Activated naive CD4-positive, alpha-beta T cell treated with anti-CD3 and anti-CD28 coated beads, Interleukin-2, amount 50 U/mL, for 24 hours (primary cell): ENCODE measurements at regions not wholly inside any gene's neighbourhood (a gene's known extent, or its start where the extent isn't known, plus 50 kb on each side); places are given as distances from the start of the nearest gene placed in this dataset.
"Not testable (repeated sequence)": the region's sequence is repeated elsewhere in the genome, so short reads cannot be mapped to it uniquely, and the experiment has no call there.

ENCODE experiments used
- H3K27ac Mint-ChIP-seq: one replicate; pipeline ENCODE4 v1.8.0; 2021; ENCODE audit warnings: mild to moderate bottlenecking, mixed read lengths
- H3K27me3 Mint-ChIP-seq: one replicate; pipeline ENCODE4 v1.8.0; 2021; ENCODE audit warnings: mixed read lengths
- H3K36me3 Mint-ChIP-seq: one replicate; pipeline ENCODE4 v1.8.0; 2021; ENCODE audit warnings: mixed read lengths
- H3K4me1 Mint-ChIP-seq: one replicate; pipeline ENCODE4 v1.8.0; 2021; ENCODE audit warnings: mixed read lengths
- H3K4me3 Mint-ChIP-seq: one replicate; pipeline ENCODE4 v1.8.0; 2021; ENCODE audit warnings: mild to moderate bottlenecking, mixed read lengths
- H3K9me3 Mint-ChIP-seq: one replicate; pipeline ENCODE4 v1.8.0; 2021; ENCODE audit warnings: mixed read lengths

DNA sequence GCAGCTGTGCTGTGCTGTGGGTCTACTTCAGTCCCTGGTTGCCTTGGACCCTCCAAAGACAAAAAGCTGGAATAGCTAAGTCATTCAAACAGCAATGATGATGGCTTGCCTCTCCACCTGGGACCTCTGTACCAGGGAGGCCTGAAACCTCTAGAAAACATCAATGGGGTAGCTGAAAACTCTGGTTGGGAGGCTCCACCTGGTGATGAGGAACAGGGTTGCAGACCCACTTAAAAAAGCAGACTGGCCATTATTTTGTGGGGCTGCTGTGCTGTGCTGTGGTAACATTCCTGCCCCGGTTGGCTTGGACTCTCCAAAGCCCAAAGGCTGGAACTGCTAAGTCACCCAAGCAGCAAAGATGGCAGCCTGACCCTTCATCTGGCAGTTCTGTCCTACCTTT, 839.3 kb upstream of the ARRDC3 start:
- no peaks in the 10 kb centered on the region for H3K36me3 Mint-ChIP-seq
- H3K4me3 Mint-ChIP-seq = no peak overlapping the region
- peaks cover 10% of the 10 kb centered on the region for H3K9me3 Mint-ChIP-seq
- no peak overlapping the region for H3K27ac Mint-ChIP-seq
- no peaks in the 10 kb centered on the region for H3K4me1 Mint-ChIP-seq
- no peaks in the 10 kb centered on the region for H3K27me3 Mint-ChIP-seq

DNA sequence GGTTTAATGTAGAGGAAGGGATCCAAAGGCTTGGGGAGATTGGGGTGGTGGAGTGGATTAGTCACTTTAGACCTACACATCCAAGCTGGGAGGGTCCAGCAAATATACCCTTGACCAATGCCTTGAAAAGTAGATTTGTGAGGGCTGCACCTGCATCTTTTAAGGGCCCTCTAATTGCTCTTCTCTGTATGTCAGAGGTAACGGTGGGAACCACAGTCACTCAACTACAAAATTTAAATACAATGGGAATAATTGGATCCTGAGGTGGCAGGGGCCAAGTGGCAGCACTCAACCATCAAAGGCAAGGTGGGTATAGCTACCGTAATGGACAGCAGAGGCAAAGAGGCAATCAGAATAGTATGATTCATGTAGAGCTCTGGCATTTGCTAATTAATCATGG, 833.7 kb upstream of the ARRDC3 start:
- H3K27ac Mint-ChIP-seq, H3K27me3 Mint-ChIP-seq, H3K36me3 Mint-ChIP-seq, H3K4me3 Mint-ChIP-seq, H3K4me1 Mint-ChIP-seq: not testable (repeated sequence)
- H3K9me3 Mint-ChIP-seq = peaks cover 13% of the 10 kb centered on the region

GRCh38 chr5:92215116-92215515, 832.0 kb upstream of the ARRDC3 start:
- no peaks in the 10 kb centered on the region for H3K36me3 Mint-ChIP-seq
- H3K4me1 Mint-ChIP-seq = no peaks in the 10 kb centered on the region
- H3K9me3 Mint-ChIP-seq = peaks cover 13% of the 10 kb centered on the region
- no peak overlapping the region for H3K4me3 Mint-ChIP-seq
- H3K27ac Mint-ChIP-seq = no peak overlapping the region
- H3K27me3 Mint-ChIP-seq = no peaks in the 10 kb centered on the region

- no peak overlapping the region for H3K4me3 Mint-ChIP-seq
- H3K36me3 Mint-ChIP-seq = no peaks in the 10 kb centered on the region
- H3K9me3 Mint-ChIP-seq = peaks cover 10% of the 10 kb centered on the region
- H3K4me1 Mint-ChIP-seq = no peaks in the 10 kb centered on the region
- no peaks in the 10 kb centered on the region for H3K27me3 Mint-ChIP-seq
- no peak overlapping the region for H3K27ac Mint-ChIP-seq
These were observed 825.1 kb upstream of the ARRDC3 start for GRCh38 chr5:92208265-92208664.

DNA sequence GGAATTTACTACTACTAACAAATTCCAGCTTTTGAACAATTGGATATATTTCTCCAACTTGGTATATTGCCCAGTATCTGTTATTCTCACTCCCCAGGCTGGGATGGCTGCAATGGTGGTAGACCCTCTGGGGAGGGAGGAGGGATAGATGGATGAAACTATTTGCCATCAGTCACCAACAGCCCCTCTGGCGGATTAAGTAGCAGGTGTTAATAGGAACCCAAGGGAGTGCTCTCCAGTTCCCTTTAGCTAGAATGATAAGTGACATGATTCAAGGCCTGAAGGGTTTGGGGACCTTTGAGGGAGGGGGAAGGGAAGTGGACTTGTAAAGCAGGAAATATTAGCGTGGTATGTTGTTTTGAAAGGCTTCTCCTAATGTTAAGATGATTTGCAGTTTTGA, 824.0 kb upstream of the ARRDC3 start:
- Mint-ChIP-seq H3K4me3 (no peak overlapping the region), H3K27me3 (no peaks in the 10 kb centered on the region), H3K36me3 (no peaks in the 10 kb centered on the region), H3K27ac (no peak overlapping the region), H3K4me1 (no peaks in the 10 kb centered on the region), H3K9me3 (peaks cover 10% of the 10 kb centered on the region)

DNA sequence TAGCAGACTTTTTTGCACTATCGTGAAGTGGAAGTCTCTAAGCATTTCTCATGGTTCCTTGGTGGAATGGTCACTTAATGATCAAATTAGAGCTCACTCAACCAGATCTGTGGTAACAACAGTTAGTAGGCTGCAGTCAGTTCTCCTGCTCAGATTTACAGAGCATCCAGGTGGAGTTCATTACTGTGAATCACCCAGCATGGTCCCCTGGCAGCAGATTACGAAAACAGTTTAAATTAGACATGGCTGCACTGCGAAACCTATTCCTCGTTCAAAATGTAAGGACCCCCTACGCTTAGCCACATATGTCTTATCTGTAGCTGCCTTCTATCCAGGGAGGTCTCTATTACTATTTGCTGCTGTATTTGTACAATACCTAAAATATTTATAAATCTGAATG, 823.6 kb upstream of the ARRDC3 start:
- no peak overlapping the region for H3K27ac Mint-ChIP-seq
- no peaks in the 10 kb centered on the region for H3K27me3 Mint-ChIP-seq
- H3K4me1 Mint-ChIP-seq = no peaks in the 10 kb centered on the region
- no peaks in the 10 kb centered on the region for H3K36me3 Mint-ChIP-seq
- no peak overlapping the region for H3K4me3 Mint-ChIP-seq
- H3K9me3 Mint-ChIP-seq = peaks cover 10% of the 10 kb centered on the region

DNA sequence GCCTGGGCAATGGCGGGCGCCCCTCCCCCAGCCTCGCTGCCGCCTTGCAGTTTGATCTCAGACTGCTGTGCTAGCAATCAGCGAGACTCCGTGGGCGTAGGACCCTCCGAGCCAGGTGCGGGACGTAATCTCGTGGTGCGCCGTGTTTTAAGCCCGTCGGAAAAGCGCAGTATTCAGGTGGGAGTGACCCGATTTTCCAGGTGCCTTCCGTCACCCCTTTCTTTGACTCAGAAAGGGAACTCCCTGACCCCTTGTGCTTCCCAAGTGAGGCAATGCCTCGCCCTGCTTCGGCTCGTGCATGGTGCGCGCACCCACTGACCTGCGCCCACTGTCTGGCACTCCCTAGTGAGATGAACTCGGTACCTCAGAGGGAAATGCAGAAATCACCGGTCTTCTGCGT, 815.9 kb upstream of the ARRDC3 start:
- H3K36me3 Mint-ChIP-seq, H3K4me3 Mint-ChIP-seq, H3K27me3 Mint-ChIP-seq, H3K27ac Mint-ChIP-seq, H3K9me3 Mint-ChIP-seq, H3K4me1 Mint-ChIP-seq: not testable (repeated sequence)

DNA sequence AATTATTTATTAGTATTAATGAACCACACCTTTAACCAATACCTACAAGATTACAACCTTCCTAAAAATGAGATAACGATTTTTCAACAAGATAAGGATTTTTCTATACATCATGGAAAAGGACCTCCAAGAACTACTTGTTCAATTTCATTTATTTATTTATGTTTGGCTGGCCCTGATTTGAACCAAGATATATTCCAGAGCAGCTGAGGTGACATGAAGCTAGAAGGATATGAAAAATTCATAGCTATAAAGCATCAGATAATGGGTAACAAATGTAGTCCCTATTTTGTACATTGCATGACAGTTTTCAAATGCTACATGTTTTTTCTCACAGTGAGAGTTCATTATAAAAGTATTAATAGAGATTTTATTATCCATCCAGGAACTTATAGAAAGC, 798.5 kb upstream of the ARRDC3 start:
- Mint-ChIP-seq H3K27me3 (no peaks in the 10 kb centered on the region), H3K9me3 (no peaks in the 10 kb centered on the region), H3K4me3 (no peak overlapping the region)

DNA sequence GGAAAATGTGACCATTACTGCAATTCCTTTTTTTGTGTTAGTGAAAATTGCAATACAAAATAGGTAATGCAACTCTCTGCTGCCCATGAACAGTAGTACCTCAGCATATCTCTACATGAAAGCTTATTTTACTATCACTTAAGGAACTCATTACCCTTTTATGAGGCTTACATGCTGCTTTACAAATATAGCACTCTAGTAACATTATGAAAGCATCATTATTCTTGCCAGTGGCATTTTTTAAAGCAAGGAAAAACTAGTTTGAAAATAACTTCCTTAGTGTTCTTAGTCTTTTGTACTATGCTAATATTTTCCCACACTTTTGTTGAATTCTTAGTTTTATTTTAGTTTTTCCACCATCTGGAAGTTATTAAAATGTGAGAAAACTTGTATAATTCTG, 797.3 kb upstream of the ARRDC3 start:
- Mint-ChIP-seq H3K9me3 (no peaks in the 10 kb centered on the region), H3K36me3 (no peaks in the 10 kb centered on the region), H3K4me1 (no peaks in the 10 kb centered on the region), H3K4me3 (no peak overlapping the region), H3K27me3 (no peaks in the 10 kb centered on the region), H3K27ac (no peak overlapping the region)

More for the DNA sequence above, 798.5 kb upstream of the ARRDC3 start:
- Mint-ChIP-seq H3K4me1 (no peaks in the 10 kb centered on the region), H3K27ac (no peak overlapping the region), H3K36me3 (no peaks in the 10 kb centered on the region)

DNA sequence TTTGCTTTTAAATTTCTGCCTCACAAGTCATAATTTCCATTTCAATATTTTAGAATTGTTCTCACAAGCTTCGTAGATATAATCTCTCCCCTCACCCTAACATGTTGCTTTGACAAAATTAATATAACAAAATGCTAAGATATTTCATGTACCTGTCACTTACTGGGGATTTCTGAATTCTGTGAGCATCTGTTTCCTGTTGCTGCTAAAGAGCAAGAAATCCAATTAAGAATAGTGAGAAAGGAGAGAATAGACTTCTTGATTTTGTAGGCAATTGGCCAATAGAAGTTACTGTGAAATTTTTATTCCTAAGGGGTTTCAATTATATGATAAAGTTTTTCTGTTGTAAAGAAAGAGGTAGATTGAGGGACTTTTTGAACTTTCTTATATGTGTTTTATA, 796.5 kb upstream of the ARRDC3 start:
- no peaks in the 10 kb centered on the region for H3K4me1 Mint-ChIP-seq
- H3K4me3 Mint-ChIP-seq = no peak overlapping the region
- no peak overlapping the region for H3K27ac Mint-ChIP-seq
- no peaks in the 10 kb centered on the region for H3K27me3 Mint-ChIP-seq
- H3K36me3 Mint-ChIP-seq = no peaks in the 10 kb centered on the region
- peaks cover 1% of the 10 kb centered on the region for H3K9me3 Mint-ChIP-seq

DNA sequence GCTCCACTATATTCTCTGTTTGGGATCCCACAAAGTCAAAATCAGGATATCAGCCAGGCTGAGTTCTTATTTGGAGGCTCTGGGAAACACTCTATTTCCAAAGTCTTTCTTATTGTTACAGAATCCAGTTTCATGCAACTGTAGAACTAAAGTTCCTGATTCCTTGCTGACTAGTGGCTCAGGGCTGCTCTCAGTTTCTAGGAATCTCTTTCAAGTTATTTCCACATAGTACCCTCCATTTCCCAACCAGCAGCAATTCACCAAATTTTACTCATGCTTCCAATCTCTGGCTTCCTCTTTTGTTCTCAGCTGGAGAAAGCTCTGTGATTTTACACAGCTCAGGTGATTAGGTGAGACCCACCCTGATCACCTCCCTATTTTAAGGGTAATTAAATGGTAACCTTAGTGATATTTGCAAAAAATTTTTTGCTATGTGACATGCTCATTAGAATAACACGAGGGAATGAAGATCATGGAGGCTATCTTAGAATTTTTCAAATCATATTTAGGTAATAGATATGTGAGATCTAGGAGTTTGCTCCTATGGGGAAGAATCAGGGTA, 794.9 kb upstream of the ARRDC3 start:
- no peaks in the 10 kb centered on the region for H3K27me3 Mint-ChIP-seq

DNA sequence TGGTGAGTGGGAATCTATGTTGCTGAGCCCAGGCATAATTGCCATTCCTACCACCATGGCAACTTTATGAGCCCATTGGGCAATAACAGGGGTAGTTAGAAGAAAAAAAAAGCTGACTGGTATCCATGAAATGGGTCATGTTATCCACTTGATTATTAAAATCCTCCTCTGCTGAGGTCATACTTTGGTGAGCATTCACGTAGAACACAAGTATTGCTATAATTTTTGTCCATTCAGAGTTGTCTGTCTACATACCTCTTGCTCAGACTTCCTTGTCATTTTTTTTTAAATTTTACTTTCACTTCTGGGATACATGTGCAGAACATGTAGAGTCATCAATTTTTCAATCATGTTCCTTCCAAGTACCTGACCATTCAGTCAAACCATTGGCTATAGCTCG, 780.8 kb upstream of the ARRDC3 start:
- Mint-ChIP-seq H3K27me3 (no peaks in the 10 kb centered on the region), H3K4me1 (no peaks in the 10 kb centered on the region), H3K4me3 (no peak overlapping the region), H3K36me3 (no peaks in the 10 kb centered on the region), H3K27ac (no peak overlapping the region), H3K9me3 (peaks cover 6% of the 10 kb centered on the region)

More for the DNA sequence above, 794.9 kb upstream of the ARRDC3 start:
- Mint-ChIP-seq H3K9me3 (peaks cover 6% of the 10 kb centered on the region), H3K36me3 (no peaks in the 10 kb centered on the region), H3K4me3 (no peak overlapping the region), H3K27ac (no peak overlapping the region), H3K4me1 (no peaks in the 10 kb centered on the region)

- no peak overlapping the region for H3K4me3 Mint-ChIP-seq
- H3K9me3 Mint-ChIP-seq = no peaks in the 10 kb centered on the region
- no peaks in the 10 kb centered on the region for H3K4me1 Mint-ChIP-seq
- H3K27ac Mint-ChIP-seq = no peak overlapping the region
- no peaks in the 10 kb centered on the region for H3K27me3 Mint-ChIP-seq
- no peaks in the 10 kb centered on the region for H3K36me3 Mint-ChIP-seq
These were observed 764.7 kb upstream of the ARRDC3 start for GRCh38 chr5:92147798-92148197.

DNA sequence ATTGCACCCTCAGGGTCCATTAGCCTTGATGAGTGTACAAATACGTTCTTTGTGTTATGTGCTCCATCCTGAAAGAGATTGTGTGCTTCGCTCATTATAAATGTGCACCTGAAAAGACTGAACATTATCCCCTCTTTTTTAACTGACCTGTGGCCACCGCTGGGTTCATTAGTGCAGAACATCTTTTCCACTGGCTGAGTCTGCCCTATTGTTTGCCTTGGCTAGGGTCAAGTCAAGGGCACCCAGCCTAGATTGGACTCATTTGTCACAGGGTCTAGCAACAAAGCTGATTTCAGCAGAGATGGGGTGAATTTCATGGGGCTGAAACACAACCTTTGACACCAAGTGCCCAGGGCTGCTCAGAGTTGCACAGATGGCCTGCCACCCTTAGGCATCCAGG, 764.1 kb upstream of the ARRDC3 start:
- no peaks in the 10 kb centered on the region for H3K4me1 Mint-ChIP-seq
- no peaks in the 10 kb centered on the region for H3K27me3 Mint-ChIP-seq
- no peak overlapping the region for H3K4me3 Mint-ChIP-seq
- H3K36me3 Mint-ChIP-seq = no peaks in the 10 kb centered on the region
- H3K9me3 Mint-ChIP-seq = no peaks in the 10 kb centered on the region
- H3K27ac Mint-ChIP-seq = no peak overlapping the region

DNA sequence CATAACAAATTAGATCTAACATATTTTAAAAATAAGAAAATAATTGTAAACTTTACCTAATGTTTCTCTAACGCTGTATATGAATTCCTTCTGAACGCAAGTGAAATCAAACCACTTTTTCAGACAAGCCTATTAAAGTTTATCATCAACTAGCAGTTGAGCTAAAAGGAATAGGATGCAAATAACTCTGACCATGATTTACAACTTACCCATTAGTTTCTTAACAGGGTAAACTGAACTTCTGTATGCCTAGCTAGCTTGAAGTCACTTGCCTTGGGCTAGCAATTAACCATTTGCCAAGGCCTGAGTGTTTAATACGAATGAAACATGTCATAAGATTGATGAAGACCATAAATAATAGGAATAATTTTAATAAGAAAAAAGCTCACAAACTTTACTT, 762.7 kb upstream of the ARRDC3 start:
- Mint-ChIP-seq H3K4me1 (no peaks in the 10 kb centered on the region), H3K36me3 (no peaks in the 10 kb centered on the region), H3K9me3 (peaks cover 5% of the 10 kb centered on the region), H3K27me3 (no peaks in the 10 kb centered on the region), H3K27ac (no peak overlapping the region), H3K4me3 (no peak overlapping the region)

GRCh38 chr5:92144824-92145223, 761.7 kb upstream of the ARRDC3 start:
- Mint-ChIP-seq H3K27ac (no peak overlapping the region), H3K27me3 (no peaks in the 10 kb centered on the region), H3K9me3 (peaks cover 5% of the 10 kb centered on the region), H3K36me3 (no peaks in the 10 kb centered on the region), H3K4me3 (no peak overlapping the region), H3K4me1 (no peaks in the 10 kb centered on the region)

GRCh38 chr5:92132294-92132908, 749.3 kb upstream of the ARRDC3 start:
- not testable (repeated sequence) for H3K4me3 Mint-ChIP-seq, H3K27ac Mint-ChIP-seq, H3K9me3 Mint-ChIP-seq, H3K4me1 Mint-ChIP-seq, H3K36me3 Mint-ChIP-seq, H3K27me3 Mint-ChIP-seq
